PC-9 (cell line): ENCODE measurements at regions not wholly inside any gene's neighbourhood (a gene's known extent, or its start where the extent isn't known, plus 50 kb on each side); places are given as distances from the start of the nearest gene placed in this dataset.
"Not testable (repeated sequence)": the region's sequence is repeated elsewhere in the genome, so short reads cannot be mapped to it uniquely, and the experiment has no call there.

ENCODE experiments used
- BruUV-seq: library from RNA; stranded (reverse); fragments of 400-500 nt; replicated peaks from 2 replicates; lab custom pipeline; 2021; lab: Mats Ljungman, UMichigan
- CTCF ChIA-PET: fragments of 300-600 bp; sonication (Branson Sonifier 250); formaldehyde crosslinking; loops from one replicate; lab custom pipeline; 2022; ENCODE audit warnings: antibody characterized with exemption; lab: Charles Lee
- POLR2A ChIA-PET: fragments of 300-600 bp; sonication (Branson Sonifier 250); formaldehyde crosslinking; loops from one replicate; lab custom pipeline; 2022; ENCODE audit warnings: antibody characterized with exemption; ENCODE audit not compliant: unreplicated experiment; lab: Charles Lee
- DNase-seq, 2 experiments: peaks; one replicate each; pipeline versions ENCODE4 v3.0.0 to v3.0.0-alpha.2; 2015 to 2022; ENCODE audit warnings: mixed read lengths in 1 of 2
- H2AFZ ChIP-seq: fragments of 200-600 bp; sonication (generic); 2 replicates; pipeline ENCODE4 v1.8.1; 2017; ENCODE audit warnings: antibody characterized with exemption
- H3F3A ChIP-seq: fragments of 200-600 bp; sonication (generic); 2 replicates; pipeline ENCODE4 v1.8.1; 2017; ENCODE audit warnings: antibody characterized with exemption, mild to moderate bottlenecking, low read depth; ENCODE audit not compliant: insufficient read depth
- H3K27ac ChIP-seq: fragments of 200-600 bp; sonication (generic); 2 replicates; pipeline ENCODE4 v1.6.1; 2016; ENCODE audit warnings: mixed run types
- H3K27me3 ChIP-seq: fragments of 200-600 bp; sonication (generic); 2 replicates; pipeline ENCODE4 v1.6.1; 2016; ENCODE audit warnings: low read depth, mixed run types; ENCODE audit not compliant: insufficient read depth
- H3K36me3 ChIP-seq: fragments of 200-600 bp; sonication (generic); 2 replicates; pipeline ENCODE4 v1.6.1; 2016; ENCODE audit warnings: low read depth, mixed run types
- H3K4me1 ChIP-seq: fragments of 200-600 bp; sonication (generic); replicated peaks from 2 replicates; pipeline ENCODE4 v1.6.1; 2016; ENCODE audit warnings: mixed run types; ENCODE audit not compliant: insufficient read depth
- H3K4me2 ChIP-seq: fragments of 200-600 bp; sonication (generic); 2 replicates; pipeline ENCODE4 v1.6.1; 2017; ENCODE audit warnings: mixed run types
- H3K4me3 ChIP-seq: fragments of 200-600 bp; sonication (generic); 2 replicates; pipeline ENCODE4 v1.6.1; 2016; ENCODE audit warnings: mixed run types
- H3K79me2 ChIP-seq: fragments of 200-600 bp; sonication (generic); 2 replicates; pipeline ENCODE4 v1.6.1; 2017; ENCODE audit warnings: low read depth, mixed run types
- H3K9me2 ChIP-seq: fragments of 200-600 bp; sonication (generic); 2 replicates; pipeline ENCODE4 v1.8.1; 2017; ENCODE audit warnings: mild to moderate bottlenecking; ENCODE audit not compliant: insufficient read depth
- H3K9me3 ChIP-seq: fragments of 200-600 bp; sonication (generic); 2 replicates; pipeline ENCODE4 v1.8.1; 2016; ENCODE audit warnings: low read depth; ENCODE audit not compliant: insufficient read depth
- H4K20me1 ChIP-seq: fragments of 200-600 bp; sonication (generic); 2 replicates; pipeline ENCODE4 v1.8.1; 2017; ENCODE audit not compliant: insufficient read depth
- EZH2 ChIP-seq: fragments of 200-600 bp; sonication (generic); IDR thresholded peaks from 2 replicates; pipeline ENCODE4 v1.8.0; 2017; ENCODE audit warnings: antibody characterized with exemption, low read depth
- intact Hi-C: fragments of 100-400 bp; cut with micrococcal nuclease; formaldehyde crosslinking; loops from one replicate; pipeline ENCODE4 v1.10.0; 2022; ENCODE audit not compliant: unreplicated experiment
- TF ChIP-seq, protein P1 (sequence below): fragments of 200-600 bp; sonication (generic); conservative IDR thresholded peaks from 2 replicates; pipeline ENCODE4 v1.6.1; 2017; ENCODE audit warnings: mixed run types, antibody characterized with exemption, mild to moderate bottlenecking, moderate library complexity

DNA sequence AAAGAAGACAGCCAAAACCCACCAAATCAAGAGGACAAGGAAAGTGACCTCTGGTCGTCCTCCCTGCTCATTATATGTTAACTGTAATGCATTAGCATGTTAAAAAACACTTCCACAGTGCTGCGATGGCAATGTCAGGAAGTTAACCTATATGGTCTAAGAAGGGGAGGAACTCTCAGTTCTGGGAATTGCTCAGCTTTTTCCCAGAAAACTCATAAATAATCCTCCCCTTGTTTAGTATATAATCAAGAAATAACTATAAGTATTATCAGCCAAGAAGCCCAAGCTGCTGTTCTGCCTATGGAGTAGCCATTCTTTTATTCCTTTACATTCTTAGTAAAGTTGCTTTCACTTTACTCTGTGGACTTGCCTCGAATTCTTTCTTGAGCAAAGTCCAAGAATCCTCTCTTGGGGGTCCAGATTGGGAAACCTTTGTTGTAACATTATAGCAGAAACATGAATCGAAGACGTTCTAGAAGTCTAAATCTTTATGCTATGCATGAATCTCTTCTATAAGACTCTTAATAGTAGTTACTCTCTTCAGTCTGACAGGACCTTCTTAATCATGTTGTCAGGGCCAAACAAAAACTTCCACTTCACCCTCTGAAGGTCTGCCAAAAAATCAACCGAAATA, 110.0 kb upstream of the VANGL1 start:
- intact Hi-C loops: no loop called here
- peak overlapping the region; percentile 25 for H3K4me2 ChIP-seq
- no peaks in the 10 kb centered on the region for H3K27me3 ChIP-seq
- BruUV-seq: no TSS peak
- H3K9me3 ChIP-seq: no peaks in the 10 kb centered on the region
- peak overlapping the region; percentile 60; the same call in 1 of the 2 replicates for H2AFZ ChIP-seq
- peaks cover 29% of the 10 kb centered on the region for H3K4me1 ChIP-seq
- H3F3A ChIP-seq: no peaks in the 10 kb centered on the region
- ChIA-PET POLR2A (no interaction called here), CTCF (no interaction called here)
- no peak for DNase-seq
- no peaks in the 10 kb centered on the region for H3K79me2 ChIP-seq
- no peaks in the 10 kb centered on the region for H4K20me1 ChIP-seq
- H3K9me2 ChIP-seq: no peaks in the 10 kb centered on the region
- no peaks in the 10 kb centered on the region for H3K36me3 ChIP-seq
- no peak overlapping the region for H3K27ac ChIP-seq
- no peak for TF ChIP-seq EZH2
- TF ChIP-seq, protein P1, sequence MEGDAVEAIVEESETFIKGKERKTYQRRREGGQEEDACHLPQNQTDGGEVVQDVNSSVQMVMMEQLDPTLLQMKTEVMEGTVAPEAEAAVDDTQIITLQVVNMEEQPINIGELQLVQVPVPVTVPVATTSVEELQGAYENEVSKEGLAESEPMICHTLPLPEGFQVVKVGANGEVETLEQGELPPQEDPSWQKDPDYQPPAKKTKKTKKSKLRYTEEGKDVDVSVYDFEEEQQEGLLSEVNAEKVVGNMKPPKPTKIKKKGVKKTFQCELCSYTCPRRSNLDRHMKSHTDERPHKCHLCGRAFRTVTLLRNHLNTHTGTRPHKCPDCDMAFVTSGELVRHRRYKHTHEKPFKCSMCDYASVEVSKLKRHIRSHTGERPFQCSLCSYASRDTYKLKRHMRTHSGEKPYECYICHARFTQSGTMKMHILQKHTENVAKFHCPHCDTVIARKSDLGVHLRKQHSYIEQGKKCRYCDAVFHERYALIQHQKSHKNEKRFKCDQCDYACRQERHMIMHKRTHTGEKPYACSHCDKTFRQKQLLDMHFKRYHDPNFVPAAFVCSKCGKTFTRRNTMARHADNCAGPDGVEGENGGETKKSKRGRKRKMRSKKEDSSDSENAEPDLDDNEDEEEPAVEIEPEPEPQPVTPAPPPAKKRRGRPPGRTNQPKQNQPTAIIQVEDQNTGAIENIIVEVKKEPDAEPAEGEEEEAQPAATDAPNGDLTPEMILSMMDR: no peak
- no peak overlapping the region for H3K4me3 ChIP-seq

- Histone ChIP-seq H3F3A (0 out of 2 replicates have a peak, but pooled peaks cover 2% of the 10 kb centered on the region), H2AFZ (no peak overlapping the region), H3K27ac (0 out of 2 replicates have a peak overlapping the region, but pooled peaks have one; percentile 6), H3K4me2 (0 out of 2 replicates have a peak overlapping the region, but pooled peaks have one; percentile 3), H3K27me3 (no peaks in the 10 kb centered on the region), H3K36me3 (no peaks in the 10 kb centered on the region), H3K79me2 (no peaks in the 10 kb centered on the region), H4K20me1 (no peaks in the 10 kb centered on the region), H3K4me3 (no peak overlapping the region), H3K9me3 (no peaks in the 10 kb centered on the region), H3K4me1 (peaks cover 34% of the 10 kb centered on the region), H3K9me2 (no peaks in the 10 kb centered on the region)
- no peak for TF ChIP-seq EZH2
- TF ChIP-seq, protein P1: no peak
- peak in 1 of 2 experiments; percentile 63 for DNase-seq
- CTCF ChIA-PET: no interaction called here
- no TSS peak for BruUV-seq
- POLR2A ChIA-PET: no interaction called here
- intact Hi-C loops: no loop called here
Observed at GRCh38 chr1:115530407-115530806, 111.4 kb upstream of the VANGL1 start.

DNA sequence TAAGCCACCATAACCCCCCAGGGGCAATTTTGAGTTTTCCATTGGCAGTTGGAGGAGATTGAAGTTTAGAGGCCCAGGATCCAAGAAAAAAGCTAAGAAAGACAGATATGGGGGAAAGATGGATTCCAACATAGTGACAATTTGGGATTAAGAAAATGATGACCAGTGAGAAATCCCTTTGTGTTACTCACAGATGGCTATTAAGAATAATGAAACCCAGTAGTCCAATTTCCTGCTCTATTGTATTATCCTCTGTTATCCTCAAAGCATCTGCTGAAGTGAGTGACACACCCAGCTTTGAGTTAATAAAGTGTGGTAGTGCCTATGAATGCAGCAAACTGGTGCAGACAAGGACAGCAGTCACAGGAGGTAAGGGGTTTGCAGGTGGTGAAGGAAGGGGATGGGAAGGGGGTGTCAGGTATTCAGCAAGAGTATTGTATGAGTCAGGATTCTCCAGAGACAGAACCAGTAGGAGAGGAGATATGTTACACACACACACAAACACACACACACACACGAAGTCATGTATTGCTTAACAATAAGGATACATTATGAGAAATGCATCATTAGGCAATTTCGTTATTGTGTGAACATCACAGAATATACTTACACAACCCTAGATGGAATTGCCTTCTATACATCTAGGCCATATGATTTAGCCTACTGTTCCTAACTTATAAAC, 112.4 kb upstream of the VANGL1 start:
- intact Hi-C loops: no loop called here

GRCh38 chr1:115528336-115528735, 113.4 kb upstream of the VANGL1 start:
- peaks cover 54% of the 10 kb centered on the region for H3K4me1 ChIP-seq
- CTCF ChIA-PET, intact Hi-C loops: not testable (repeated sequence)

More for the DNA sequence above, 112.4 kb upstream of the VANGL1 start:
- no peak overlapping the region for H3K4me2 ChIP-seq
- no peaks in the 10 kb centered on the region for H3K9me2 ChIP-seq
- TF ChIP-seq, protein P1: no peak
- TF ChIP-seq EZH2: no peak
- ChIA-PET CTCF (no interaction called here), POLR2A (no interaction called here)
- no peak for DNase-seq
- H3F3A ChIP-seq: peaks cover 11% of the 10 kb centered on the region; the same call in 1 of the 2 replicates
- no peaks in the 10 kb centered on the region for H3K9me3 ChIP-seq
- H3K27ac ChIP-seq: no peak overlapping the region
- no peaks in the 10 kb centered on the region for H3K27me3 ChIP-seq
- no peak overlapping the region for H2AFZ ChIP-seq
- no peaks in the 10 kb centered on the region for H3K79me2 ChIP-seq
- no peaks in the 10 kb centered on the region for H4K20me1 ChIP-seq
- H3K4me1 ChIP-seq: peaks cover 44% of the 10 kb centered on the region
- no peaks in the 10 kb centered on the region for H3K36me3 ChIP-seq
- BruUV-seq: no TSS peak
- H3K4me3 ChIP-seq: no peak overlapping the region

More at GRCh38 chr1:115528336-115528735, 113.4 kb upstream of the VANGL1 start:
- H3K4me2 ChIP-seq, H4K20me1 ChIP-seq, H3K79me2 ChIP-seq, H3K36me3 ChIP-seq, H3K9me2 ChIP-seq, BruUV-seq, H3K9me3 ChIP-seq, H3K27ac ChIP-seq, H3K4me3 ChIP-seq, H3K27me3 ChIP-seq, H2AFZ ChIP-seq, DNase-seq: not testable (repeated sequence)
- H3F3A ChIP-seq: peaks cover 21% of the 10 kb centered on the region; the same call in 1 of the 2 replicates
- POLR2A ChIA-PET: interaction anchor here (0.7 kb wide), 1 partner anchor 17 kb away, joined by 3 read pairs; no protein-coding TSS in a partner anchor
